COLO829 (cell line): ENCODE measurements at regions not wholly inside any gene's neighbourhood (a gene's known extent, or its start where the extent isn't known, plus 50 kb on each side); places are given as distances from the start of the nearest gene placed in this dataset.

Source experiments
- DNase-seq: peaks from one replicate; pipeline ENCODE4 v3.0.0; 2012; ENCODE audit warnings: low spot score

DNA sequence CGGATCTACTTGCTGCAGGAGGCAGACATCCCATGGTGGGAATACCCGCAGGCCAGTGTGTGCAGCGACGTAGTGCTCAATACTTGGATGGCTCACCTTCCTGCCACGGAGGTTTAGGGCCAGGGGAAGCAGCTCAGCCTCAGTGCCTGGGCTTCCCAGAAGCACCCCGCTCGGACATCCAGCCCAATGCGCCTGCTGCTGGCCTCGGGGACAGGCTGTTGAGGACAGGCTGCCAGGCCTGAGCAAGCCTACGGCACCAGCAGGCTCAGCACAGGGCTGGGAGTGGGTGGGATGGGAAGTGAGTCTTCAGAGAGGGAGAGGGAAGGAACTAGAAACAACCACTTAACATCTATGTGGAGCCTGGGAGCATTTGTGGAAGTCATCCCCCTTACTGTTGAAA lies 441.3 kb upstream of the MGMT start:
- DNase-seq: no peak

DNA sequence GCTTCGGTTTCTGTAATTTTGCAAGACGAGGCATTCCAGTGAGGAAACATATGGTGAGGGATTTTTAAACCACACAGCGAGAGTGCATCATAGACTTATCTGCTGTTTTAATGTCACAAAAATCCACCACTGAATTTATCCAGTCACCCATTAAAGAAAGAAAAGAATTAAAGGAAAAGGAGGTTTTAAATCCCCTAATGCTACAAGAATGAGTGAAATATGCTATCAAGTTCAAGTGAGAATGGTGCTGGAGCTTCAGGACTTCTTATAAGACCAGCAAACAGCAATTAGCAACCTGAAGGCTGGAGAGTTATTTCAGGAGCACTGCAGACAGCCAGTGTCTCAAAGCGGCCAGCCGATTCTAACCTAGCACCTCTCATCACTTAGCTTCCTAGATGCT lies 439.1 kb upstream of the MGMT start:
- DNase-seq: no peak

DNA sequence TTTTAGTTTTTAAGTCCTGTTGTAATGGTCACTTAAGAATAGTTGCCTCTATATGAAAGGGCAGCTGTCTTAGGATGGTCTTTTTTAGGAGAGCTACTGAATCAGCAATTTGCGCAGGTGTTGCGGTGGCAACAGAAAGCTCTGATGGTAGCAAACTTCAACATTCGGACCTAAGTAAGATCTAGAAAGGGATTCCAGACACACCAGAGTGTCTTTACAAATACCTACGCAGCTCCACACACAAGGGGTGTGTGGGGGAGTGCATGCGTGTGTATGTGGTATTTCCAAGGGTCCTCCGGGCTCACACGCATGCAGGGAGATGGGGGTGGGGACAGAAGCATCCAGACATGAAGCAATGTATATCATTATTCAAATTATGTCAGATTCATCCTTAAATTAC lies 438.6 kb upstream of the MGMT start:
- no peak for DNase-seq

DNA sequence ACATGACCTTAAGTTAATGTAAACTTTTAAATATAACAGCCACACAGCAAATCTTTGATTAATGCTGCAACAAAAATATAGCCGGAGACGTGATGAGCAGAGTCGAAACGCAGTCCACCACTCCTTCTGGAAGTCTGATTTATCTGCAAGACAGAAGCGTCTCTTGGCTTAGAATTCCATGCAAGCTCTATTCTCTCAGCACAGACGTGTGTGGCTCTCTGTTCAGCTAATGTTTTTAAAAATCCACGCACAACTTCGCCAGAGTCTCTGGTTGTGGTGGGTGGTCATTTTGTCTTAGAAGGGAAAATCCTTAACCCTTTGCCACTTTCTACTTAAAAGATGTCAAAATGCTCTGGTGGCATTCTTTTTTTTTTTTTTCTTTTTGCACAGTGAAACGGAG lies 438.0 kb upstream of the MGMT start:
- DNase-seq: no peak

DNA sequence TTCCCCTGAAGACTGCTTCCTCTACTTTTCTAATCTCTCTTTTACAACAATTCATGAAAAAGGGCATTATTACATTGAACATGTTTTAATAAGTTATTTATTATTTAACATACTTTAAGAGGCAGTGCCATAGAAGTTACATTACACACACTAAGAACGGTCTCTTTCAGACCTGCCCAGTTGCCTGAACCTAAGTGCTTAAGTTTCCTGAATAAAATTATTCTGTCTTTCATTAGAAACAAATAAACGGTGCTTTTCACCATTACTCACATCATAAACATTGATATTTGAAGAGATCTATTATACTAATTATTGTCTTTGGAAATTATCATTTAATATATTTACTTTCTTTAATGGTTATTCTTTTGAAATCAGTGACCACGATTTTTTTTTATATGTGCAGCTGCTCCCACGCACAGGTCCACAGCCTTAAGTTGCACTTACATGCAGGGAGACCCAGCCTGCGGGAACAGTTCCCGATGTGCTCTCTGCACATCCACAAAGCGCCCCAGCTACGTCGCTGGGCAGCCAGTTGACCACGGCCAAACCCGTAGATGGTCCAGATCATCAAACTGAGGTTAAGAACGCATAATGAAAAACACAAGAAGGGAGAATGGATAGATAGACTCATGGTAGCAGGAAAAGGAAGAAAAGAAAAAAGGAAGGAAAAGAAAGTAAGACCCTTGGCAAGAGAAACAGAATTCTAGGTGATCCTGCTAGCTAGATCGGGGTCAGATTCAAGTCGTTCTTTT lies 437.0 kb upstream of the MGMT start:
- DNase-seq: no peak

DNA sequence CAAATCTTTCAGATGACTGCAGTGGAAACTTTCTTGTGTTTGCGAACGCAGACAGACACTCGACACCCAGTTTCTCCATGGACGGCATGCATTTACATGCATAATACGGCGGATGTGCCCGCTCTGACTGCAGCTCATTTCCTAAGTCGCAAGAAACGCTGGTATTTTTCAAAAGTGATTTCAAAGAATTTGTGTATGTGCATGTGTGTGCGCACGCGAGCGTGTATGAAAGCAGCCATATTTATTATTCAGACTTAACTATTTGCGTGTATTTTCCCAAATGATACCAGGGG lies 436.5 kb upstream of the MGMT start:
- DNase-seq: no peak

DNA sequence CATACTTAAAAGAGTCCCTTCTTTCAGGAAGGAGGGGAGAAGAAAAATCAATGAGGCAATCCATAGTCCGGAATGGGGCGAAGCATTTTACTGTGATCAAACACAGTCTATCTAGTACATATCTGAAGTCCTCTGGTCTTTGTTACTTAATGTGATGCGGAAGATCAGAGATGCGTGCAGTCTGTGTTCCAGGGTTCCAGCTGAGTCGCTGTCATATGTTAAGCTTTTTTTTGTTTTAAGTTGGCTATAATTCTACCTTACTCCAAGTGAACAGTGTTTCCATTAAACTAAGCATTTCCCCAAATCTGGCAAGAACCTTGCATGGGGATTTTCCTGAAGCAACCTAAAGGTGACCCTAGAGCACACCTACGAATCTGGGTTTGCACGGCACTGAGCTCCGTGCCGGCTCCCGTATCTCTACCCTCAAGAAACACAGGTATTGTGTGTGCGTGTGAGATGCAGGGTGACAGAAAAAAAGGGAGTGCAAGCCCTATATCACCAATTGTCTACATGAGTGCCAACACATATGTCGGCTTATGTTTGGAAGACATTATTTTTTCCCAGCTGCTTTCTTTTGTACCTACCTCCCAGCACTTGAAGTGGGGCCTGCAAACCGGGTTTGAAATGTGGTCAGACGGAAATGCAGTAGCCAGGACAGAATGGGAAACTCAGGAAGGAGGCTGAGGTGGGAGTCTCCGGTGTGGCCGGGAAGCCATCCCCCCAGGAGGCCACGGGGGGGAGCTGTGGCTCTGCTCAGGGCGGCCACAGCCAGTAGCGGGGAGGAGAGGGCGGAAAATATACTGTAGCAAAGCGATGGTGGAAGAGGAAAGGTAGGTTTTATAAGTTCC lies 435.8 kb upstream of the MGMT start:
- DNase-seq: peak; percentile 40

DNA sequence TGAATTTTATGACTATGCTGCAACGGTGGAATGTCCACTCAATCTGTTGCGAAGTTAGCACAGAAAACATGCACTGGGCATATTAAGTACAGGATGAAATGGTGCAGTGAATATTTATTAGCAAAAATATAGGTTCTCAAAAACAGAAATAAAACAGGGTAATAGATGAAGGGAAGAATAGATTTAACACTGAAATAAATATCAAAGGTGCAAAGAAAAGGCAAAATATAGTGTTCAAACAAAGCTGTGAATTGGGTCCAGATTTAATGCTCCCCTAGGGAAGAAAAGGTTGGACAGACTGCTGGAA lies 435.2 kb upstream of the MGMT start:
- no peak for DNase-seq

DNA sequence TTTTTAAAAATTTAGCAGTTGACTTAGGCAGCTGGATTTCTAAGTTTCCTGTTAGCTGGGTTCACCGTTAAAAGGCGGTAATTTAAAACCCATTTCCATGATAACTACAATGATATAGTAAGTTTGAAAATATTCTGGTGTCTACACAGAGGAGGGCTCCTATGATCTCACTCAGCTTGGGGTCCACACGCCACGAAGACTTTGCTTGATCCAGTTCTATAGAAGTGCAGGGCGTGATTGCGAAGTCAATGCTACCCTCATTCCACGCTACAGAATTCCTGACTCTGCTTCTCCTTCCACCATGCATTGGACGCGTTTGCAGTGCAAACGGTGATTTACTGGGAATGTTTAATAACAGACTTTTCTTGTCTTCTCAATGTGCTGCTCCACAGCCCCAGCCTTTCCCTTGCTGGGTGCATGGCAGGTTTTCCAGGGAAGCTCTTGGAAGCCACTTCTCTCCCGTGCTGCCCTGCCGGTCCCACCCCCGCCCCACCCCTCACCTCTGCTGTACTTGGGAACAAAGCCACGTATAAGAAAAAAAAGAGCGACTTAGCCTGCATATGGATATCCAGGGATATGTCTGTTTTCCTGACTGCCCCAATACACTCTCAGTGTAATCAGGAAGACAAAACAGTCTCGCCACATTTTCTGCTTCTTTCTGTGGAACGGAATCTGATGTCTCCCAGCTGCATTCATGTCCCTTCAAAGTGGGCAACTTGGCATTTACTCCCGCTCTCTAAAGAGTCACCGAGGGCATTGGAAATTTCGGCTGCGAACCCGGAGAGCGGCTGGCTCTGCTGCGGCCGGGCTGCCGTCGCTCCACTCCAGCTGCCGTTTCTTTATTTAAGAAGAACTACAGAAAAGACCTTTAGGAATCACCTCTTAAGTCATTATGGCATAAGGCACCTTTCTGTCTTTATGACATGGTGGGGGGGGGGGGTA lies 434.4 kb upstream of the MGMT start:
- no peak for DNase-seq

DNA sequence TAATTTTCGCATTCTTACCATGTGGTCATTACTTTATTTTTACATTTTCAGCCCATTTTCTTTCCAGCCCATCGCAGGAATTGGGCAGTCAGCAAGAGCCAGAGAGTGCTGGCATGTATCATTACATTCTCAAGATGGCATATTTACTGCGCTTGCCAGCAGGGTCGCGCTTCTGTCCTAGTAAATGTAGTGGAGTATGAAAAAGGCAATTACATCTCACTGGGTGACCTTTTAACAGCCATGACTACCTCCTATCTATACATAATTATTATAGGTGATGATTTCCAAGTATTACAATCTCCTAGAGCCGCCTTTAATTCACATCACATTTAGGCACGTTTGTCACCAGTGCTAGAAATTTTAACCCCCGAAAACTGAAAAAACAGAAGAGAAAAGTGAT lies 433.7 kb upstream of the MGMT start:
- DNase-seq: no peak

DNA sequence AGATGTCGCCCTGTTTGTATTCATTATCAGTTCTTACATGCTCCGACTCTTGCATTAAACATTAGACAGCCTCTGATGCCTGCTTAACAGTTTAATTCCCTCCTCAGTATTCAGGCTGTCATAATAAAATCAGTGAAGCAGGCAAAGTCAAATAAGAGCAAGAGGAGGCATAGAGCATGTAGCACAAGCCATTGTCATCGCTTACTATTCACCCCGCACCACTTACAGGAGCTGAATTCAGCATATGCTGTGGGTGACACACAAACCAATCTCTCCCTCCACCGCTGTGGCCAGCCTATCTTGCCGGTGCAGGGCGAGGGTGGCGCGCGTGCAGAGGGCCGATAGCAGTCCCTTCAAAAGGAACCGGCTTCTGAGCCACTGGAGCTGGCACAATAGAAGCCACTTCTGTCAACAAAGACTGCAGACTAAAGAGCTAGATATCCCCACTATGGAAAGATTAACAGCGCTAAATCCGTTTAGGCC lies 433.2 kb upstream of the MGMT start:
- DNase-seq: no peak

DNA sequence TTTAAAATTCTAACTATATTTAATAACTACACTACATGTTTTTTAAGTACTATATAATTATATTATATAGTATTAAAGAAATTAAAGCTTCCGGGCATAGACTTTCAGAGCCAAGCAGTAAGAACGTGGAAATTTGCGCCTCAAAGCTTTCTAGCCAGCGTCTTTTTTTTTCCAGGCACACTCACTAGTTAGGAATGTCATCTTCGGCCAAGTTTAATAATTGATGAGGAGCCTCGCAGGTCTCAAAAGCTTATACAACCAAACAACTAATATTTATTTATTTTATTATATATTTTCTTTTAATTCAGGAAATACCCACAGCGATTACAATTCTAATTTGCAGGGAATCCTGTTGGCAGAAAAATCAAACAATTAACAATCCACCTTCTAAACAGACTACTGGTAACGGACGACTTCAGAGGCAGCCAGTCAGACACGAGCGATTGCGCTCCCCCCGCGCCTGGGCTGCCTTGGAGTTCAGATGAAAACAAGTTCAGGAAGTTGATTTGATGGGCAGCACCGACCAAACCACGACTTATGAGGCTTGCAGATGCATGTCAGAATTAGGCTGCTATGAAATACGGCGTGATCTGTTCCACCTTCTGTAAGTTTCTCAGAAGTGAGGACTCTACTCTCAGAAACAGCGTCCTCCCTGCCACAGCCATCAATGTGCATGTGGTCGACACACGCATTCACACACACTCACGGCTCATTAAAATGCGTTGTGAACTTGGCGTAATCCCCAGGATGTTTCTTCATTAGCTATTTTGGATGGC lies 431.8 kb upstream of the MGMT start:
- no peak for DNase-seq

DNA sequence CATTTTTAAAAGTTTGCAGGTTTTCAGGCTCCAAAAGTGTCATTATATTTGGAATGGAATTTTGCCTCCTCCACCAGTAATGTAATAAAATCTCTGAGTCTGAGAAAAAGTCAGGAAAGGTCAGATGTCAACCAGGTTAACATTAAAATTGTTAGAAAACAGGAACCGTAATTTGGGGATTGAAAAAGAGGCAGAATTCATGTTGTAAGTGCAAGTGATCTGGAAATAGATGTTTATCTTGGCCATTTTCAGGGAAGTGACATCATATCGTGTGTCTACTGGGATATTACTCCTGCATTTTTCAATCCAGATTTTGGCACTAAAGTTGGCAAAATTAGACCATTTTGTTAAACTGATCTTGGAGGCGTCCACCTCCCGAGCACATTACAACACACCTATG lies 428.5 kb upstream of the MGMT start:
- no peak for DNase-seq

DNA sequence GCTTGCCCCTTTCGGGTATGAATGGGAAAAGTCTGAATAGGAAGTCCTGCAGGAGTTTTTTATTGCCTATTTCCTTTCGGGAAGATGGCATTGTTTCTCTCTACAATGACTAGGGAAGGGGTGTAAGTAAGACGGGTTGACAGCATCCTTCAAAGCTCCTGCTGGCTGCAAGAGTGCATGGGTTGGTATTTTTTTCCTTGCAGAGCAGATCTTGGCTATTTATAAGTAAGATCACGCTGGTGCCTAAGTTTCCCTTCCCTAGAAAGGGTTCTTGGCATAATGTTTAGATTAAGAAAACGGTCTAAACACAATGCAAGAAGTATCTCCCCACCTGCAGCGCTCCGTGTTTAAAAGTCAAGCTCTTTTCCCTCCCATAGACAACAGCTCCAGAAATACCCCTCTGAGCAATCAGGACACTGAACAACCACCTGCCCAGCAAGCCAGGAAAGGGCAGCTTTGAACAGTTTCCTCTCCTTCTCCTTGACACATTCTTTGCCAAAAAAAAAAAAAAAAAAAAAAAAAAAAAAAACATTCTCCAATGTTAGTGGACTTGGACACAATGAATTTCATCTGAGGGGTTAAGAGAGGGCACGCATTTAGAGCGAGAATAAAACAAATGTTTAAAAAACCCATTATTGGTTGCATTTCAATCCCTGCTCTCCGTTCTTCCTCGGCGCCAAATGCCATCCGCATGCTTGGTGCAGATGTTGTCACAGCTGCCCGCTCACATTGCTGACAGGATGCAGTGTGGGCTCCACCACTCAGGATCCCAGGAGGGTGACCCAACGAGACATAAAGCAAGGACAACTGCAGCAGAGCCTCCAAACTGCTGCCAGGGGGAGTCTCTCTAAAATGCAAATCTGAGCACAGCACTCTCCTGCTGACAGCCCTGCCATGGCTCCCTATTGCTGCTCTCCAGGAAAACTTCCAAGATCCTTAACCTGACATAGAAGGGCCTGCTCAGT lies 427.4 kb upstream of the MGMT start:
- DNase-seq: no peak

DNA sequence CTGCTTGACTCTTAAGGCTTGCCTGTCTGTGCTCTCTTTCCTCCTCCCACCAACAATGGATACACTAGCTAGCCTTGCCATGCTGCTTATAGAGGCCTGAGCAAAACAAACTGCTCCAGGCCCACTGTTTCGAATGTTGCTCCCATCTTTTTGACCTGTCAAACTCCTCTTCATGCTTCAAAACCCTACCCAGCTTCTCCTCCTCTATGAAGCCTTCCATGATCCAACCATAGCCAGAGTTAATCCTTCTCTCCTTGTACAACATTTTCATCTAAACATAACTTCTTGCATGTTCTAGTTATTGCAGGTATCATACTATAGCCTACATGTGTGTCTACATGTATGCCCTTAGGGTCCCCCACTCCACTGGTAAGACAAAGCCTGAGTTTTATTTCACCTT lies 426.7 kb upstream of the MGMT start:
- DNase-seq: no peak

DNA sequence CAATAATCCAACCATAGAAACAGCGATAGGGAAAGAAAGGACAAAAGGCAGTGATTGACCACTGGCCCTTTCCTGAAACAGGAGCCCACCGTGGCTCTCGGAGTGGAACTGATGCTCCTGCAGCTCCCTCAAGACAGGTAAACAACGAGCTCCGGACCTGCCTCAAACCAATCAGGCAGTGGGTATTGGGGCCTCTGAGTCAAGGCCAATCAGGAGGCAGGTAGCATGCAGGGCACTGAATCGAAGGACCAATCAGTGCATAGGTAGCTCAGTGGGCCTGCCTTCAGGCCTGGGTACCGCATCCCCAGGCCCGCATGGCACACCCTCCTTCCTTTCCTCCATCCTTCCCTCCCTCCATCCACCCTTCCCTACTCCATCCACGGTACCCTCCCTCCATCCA lies 425.1 kb upstream of the MGMT start:
- no peak for DNase-seq

DNA sequence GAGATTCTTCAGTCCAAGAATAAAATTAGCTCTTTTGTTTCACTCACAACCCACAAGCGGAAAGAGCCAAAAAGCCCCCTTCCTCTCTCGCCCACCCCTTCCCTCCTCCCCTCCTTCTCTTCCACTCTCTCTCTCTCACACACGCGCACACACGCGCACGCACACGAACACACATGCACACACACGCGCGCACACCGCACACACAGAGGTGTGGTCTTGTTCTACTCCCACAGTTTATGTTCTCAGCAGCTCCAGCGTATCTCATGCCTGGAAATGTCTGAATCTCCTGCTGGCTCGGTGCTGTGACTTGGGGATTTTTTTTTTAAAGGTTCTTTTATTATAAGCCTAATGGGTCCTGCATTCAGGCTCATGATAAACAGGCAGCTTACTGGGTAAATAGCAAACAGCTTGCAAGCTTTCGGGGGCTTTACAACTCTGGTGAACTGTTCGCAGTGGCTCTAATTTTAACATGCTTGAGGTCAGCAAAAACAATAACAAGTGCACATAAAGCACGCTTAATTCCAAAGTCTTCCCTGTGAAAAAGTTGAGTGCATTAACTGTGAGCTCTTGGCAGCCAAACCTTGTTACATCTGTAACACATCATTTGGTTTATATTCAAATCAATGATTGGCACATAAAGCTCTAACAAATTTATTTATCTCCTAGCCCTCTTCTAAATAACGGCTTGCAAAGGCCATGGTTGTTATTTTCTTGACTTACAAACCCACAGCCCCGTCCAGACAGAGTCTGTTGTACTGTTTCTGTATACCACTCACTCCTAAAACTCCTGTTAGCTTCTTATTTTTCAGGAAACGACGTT lies 424.1 kb upstream of the MGMT start:
- DNase-seq: no peak

DNA sequence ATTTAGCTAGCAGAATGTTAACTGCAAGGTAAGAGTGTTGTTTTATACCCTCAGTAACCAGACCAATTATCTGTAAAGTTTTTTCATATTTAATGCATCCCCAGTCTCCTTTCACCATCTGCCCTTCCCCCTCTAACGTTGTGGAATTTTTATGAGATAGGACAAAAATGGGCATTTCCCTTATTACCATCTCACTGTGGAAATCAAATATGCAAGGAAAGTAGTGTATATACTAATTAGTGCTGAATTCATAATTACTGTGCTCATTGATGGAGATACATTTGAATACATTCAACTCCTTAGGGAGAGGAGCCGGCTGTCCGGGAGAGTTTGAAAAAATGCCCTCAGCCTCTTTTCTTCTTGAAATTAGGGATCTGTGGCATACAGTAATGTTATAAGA lies 423.4 kb upstream of the MGMT start:
- no peak for DNase-seq

DNA sequence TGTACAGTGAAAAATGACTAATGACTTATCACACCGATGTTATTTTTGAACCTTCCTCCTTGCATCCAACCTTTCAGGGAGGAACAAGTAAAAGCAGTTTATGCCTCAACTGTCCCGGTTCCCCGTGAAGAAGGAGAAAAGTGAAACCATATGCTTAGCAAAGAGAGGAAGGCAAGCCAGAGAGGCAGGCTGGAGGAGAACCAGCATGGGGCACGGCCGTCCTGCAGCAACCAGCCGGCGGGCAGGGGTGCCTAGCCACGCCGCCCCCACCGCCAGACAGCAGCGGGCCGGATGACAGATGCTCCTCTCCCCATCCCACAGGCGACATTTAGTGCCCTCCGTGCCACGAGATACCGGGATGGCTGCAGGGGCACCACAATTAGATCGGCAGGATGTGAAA lies 421.4 kb upstream of the MGMT start:
- no peak for DNase-seq
